GM19240 (cell line): ENCODE measurements at regions not wholly inside any gene's neighbourhood (a gene's known extent, or its start where the extent isn't known, plus 50 kb on each side); places are given as distances from the start of the nearest gene placed in this dataset.
"Not testable (repeated sequence)": the region's sequence is repeated elsewhere in the genome, so short reads cannot be mapped to it uniquely, and the experiment has no call there.

Experiments used
- DNase-seq: peaks from one replicate; pipeline ENCODE4 v3.0.0; 2011; ENCODE audit warnings: low spot score; ENCODE audit not compliant: insufficient read length

GRCh38 chr4:171534391-171534790 lies 278.8 kb upstream of the GALNTL6 start:
- no peak for DNase-seq

GRCh38 chr4:171532968-171533367 lies 280.2 kb upstream of the GALNTL6 start:
- no peak for DNase-seq

- no peak for DNase-seq
Observed at GRCh38 chr4:171524903-171525302, 288.3 kb upstream of the GALNTL6 start.

GRCh38 chr4:171521726-171522125 lies 291.5 kb upstream of the GALNTL6 start:
- DNase-seq: no peak

- no peak for DNase-seq
Observed at GRCh38 chr4:171519457-171519856, 293.7 kb upstream of the GALNTL6 start.

- no peak for DNase-seq
Observed at GRCh38 chr4:171517883-171518282, 295.3 kb upstream of the GALNTL6 start.

- no peak for DNase-seq
Observed at GRCh38 chr4:171516694-171517093, 296.5 kb upstream of the GALNTL6 start.

DNA sequence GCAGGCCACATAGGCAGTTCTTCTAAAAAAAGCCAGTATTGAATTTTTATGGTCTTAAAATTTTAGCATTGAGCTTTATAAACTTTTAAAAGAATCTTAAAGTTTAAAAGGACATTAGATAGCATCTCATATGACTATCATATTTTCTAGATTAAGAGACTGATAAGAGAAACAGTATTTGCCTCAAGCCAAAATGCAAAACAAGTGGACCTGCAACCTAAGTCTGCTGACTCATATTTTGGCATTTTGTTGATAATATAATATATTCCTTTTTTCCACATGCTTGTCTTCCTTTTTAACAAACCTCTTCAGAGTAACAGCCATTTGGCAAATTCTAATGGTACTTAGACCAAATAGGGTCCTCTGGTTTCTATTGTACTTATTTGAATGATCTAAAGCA lies 328.5 kb upstream of the GALNTL6 start:
- DNase-seq: no peak

- no peak for DNase-seq
Observed at GRCh38 chr4:171478181-171478580, 335.0 kb upstream of the GALNTL6 start.

- DNase-seq: not testable (repeated sequence)
Observed at GRCh38 chr4:171475111-171475510, 338.1 kb upstream of the GALNTL6 start.

DNA sequence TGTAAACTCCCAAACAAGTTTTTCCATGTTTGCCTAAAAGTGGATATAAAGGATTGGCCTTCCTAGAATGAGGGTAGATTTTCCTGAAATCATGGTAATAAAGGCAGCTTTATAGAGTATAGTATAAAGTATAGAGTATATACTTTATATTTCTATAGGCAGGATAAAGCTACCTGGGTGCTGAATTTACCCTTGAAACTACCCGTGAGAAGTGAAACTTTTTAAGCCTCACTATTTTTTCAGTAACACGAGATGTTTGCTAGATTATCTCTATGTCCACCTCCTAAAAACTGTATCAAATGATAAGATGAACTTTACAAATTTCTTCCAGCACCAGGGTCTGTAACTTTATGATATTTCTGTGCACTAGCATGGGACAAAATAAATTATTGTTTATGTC lies 340.0 kb upstream of the GALNTL6 start:
- DNase-seq: no peak

DNA sequence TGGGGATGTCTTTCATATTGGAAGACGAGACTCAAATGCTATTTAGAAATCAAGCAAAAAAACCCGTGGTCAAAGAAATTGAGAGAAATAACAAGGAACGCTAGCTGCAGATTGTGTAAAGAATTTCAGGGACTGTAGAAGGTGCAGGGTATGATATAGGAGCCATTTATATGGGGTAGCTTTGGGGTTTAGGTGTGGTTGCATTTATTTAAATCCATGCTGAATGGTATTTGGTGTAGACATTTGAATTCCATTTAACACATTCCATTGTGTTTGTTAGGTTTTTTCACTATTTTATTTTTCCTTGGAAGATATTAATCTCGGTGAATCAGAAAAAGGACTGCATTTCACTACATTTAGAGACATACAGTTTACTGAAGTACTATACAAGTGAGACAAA lies 341.0 kb upstream of the GALNTL6 start:
- no peak for DNase-seq

GRCh38 chr4:171464499-171464898 lies 348.7 kb upstream of the GALNTL6 start:
- DNase-seq: no peak

- DNase-seq: no peak
Observed at GRCh38 chr4:171461191-171461590, 352.0 kb upstream of the GALNTL6 start.

GRCh38 chr4:171448919-171449481 lies 364.2 kb upstream of the GALNTL6 start:
- no peak for DNase-seq

DNA sequence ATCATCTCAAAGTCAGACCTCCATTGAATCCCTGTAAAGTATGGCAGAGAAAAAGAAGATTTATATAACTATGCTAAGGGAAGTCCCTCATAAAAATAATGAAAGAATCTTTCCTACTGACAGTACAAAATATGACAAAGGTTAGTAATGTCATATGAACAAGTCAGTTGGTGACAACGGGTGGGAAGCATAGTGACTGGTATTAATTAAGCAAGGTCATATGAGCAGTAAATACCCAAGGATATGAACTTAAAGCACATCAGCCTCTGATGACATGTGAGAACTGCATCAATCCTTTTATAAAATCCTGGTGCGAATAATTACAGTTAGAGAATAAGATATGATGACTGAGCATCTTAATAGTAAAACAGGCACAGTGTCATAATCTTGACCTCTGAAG lies 364.8 kb upstream of the GALNTL6 start:
- DNase-seq: no peak

DNA sequence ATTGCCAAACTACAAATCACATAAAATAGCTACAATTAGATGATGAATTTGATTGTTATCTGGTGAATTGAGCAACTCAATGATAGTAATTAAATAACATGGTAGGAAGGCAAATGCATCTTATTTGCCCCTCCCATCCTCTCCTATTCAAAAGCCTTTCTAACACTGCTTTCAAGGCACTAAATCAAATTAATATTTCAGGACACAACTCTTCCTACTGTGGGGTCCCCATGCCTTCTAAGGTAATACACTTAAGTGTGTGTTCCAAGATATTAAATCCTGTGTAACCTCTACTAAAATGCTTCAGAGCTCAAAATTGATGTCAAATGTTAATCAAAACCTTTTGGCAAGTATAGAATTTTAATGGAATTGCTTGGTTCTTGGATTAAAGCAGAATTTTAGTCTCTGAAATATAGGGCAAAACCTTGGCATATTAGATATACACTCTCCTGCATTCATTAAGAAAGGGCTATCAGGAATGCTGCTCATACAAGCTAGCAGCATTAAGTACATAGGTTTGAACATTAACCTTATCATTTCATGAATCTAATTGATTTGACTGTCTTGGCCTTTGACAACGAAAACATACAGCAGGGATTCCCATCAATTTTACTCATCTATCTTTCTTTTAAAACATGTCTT lies 371.8 kb upstream of the GALNTL6 start:
- DNase-seq: no peak

- no peak for DNase-seq
Observed at GRCh38 chr4:171433674-171434073, 379.5 kb upstream of the GALNTL6 start.

DNA sequence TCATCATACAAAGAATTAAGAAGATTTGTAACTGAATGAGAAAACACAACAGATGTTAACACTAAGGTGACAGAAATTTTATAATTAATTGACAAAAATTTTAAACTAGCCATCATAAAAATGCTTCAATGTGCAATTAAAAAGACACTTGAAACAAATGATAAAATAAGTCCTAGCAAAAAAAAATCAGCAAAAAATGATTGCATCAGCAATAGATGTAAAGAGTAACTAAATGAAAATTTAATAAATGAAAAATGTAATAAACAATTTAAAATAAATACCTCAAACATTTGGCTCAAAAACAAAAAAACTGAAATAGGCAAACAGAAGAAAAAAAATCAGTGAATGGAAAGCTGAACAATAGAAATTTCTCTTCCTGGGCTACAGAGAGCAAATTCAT lies 380.7 kb upstream of the GALNTL6 start:
- no peak for DNase-seq

DNA sequence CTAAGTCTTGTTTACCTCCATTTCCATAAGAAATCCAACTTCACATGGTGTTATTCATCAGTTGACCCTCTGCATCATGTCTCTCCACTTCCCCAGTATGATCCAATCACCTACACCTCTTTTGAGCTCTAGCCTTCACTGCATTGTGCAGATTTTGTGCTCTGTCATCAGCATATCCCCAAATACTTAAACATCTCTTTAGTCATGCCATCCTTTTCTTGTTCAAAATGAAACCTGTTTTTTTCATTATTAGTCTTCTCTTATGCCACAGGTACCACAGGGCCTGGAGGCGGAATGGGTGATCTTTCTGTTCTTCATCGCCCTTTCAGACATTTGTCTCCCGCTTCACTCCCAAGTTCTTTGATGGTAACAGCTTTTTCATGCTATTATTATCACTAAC lies 382.7 kb upstream of the GALNTL6 start:
- DNase-seq: no peak

GRCh38 chr4:171397175-171397574 lies 416.0 kb upstream of the GALNTL6 start:
- DNase-seq: no peak

DNA sequence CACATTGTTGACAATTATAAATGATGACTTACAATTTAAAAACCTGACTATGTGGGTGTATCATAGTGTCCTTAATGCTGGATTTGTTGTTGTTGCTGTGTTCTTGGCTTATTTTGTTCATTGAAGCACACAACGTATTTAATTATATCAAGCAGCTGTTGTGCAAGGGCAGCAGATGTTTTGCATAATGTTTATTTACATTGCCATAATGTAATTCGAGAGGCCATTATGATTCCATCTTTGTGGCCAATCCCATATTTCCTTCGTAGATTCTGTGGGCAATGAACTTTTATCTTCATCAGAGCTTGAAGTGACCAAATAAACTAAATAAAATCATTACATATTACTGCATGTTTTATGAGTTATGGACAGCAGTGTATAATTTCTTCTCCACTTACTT lies 422.6 kb upstream of the GALNTL6 start:
- DNase-seq: no peak

GRCh38 chr4:171378323-171378722 lies 434.9 kb upstream of the GALNTL6 start:
- DNase-seq: no peak

DNA sequence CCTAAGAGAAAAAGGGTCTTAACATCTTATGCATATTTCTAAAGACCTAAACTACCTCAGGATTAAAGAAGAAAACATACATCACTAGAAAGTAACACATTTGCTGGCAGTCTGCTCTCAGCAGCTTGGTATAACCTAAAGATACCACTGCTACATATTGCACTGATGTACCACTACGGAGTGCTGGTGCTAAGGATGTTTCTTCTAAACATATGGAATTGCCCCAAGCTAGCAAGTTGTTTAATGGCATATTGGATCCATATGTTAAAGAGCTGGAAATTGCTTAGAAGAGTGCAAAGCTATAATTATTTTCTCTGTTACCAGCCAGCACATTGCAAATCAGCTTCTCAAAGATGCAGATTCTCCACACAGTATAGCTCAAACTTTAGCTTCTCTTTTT lies 436.5 kb upstream of the GALNTL6 start:
- DNase-seq: no peak
